ENCODE measurements at regions not wholly inside any gene's neighbourhood (a gene's known extent, or its start where the extent isn't known, plus 50 kb on each side); places are given as distances from the start of the nearest gene placed in this dataset.
"Not testable (repeated sequence)": the region's sequence is repeated elsewhere in the genome, so short reads cannot be mapped to it uniquely, and the experiment has no call there.

DNA sequence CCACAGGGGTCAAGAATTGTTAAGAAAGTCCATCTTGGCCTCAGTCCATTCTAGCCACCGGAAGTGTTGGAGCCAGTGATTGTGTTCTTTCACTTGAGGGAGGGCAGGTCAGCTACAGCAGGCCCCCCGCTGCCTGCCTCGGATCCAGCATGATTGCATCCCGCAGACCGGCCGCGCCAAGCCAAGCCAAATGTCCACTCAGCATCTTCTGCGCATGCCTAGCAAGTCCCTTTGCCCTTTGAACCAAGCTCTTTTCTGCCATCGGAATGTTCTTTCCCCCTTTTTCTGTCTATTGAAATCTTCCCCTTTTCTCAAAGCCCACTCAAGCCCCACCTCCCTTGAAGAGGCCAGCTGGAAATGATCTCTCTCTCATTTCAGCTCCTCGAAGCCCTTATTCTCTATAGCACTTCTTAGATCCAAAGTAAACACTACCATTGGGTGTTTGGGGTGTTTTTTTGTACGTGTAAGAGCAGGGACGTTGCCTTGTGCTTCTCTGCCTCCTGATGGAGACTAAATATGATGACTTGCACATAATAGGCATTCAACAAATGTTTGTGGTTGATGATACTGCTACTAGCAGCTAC is 147.8 kb upstream of the BCOR start:
- no peak for DNase-seq (ENCODE audit: low read depth)

DNA sequence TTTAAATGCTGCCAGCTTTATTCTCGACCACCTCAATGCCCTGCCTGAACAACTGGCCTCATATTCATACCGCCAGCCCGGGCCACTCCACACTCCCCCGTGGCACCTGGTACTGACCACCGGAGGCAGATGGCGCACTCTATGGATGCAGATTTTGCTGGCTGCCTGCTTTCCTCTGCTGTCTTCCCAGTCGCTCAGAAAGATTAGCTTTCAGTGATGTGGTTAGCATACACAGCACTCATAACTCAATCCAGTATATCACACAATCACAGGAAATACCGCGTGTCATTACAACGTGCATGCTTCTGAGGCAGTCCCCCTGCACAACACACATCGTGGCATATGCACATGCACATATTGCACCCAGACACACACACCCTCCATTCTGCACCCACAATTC is 147.2 kb upstream of the BCOR start:
- DNase-seq (ENCODE audit: low read depth): no peak

DNA sequence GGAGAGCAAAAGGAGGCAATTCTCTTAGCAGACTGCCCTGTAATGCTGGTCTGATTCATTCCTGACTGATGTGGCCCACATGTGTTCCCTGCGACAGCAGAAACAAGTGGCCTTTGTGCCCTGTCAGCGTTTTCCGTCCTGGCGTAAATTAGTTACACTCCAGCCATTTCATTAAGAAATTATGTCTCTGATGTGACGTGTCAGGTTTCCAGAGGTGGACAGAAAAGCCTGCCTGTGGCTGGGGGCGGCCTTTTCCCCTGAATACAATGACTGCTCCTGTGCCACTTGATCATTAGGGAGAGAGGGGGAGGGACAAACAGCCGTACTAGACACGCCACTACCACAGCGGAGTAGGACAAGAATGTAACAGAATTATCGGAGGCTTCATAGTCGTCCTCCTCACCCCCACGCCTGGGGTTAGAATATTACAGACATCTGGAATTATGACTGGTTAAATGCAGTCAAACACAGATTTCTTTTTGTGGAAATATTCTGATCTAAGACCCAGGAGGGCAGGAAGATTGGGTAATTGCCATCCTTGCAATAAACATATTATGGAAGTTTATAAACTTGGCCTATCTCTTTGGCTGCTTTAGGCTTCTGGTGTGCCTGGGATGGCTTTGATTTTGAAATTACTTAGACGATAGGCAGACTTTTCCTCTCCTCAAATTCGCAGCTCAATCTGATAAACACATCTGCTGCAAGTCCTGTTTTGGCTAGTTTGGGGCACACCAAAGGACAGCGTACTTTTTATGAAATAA is 146.2 kb upstream of the BCOR start:
- DNase-seq (ENCODE audit: low read depth): no peak

DNA sequence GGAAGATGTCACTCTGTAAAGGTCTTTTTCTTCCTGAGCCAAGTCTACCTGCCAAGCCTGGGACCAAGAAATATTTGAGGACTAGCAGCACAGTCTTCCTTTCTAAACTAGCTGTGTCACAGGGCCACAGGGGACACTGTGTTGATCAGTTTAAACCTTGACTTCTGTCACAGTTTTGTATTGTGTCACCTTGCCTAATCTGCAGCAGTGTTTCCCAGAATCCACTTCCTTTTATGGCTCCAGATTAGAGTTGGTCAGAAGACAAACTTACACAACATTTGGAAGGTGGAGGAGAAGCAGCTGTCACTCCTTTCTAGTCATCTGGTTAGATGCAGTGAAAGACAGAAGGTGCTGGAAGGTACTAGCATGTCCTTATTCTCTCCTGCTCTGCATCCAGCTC is 143.1 kb upstream of the BCOR start:
- no peak for DNase-seq (ENCODE audit: low read depth)

DNA sequence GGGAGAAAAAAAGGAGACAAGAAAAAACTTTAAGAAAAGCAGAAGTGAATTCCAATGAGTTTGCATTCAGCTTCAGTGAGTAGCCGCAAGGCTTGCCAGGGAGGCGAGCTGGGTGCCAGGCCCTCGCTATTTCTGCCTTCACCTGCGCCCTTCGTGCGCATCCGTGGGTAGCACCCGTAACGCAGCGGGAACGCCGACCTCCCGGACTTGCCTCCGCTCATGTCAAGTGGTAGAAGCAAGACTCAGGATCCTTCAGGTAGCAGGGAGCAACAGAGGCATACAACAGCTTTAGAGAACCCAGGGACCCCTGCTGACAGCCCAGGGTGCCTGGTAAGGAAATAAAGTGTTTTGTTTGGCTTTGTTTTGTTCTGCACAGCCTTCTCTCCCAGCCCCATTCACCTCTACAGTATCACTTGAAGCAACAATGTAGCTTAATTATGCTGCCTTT is 140.0 kb upstream of the BCOR start:
- no peak for DNase-seq (ENCODE audit: low read depth)

DNA sequence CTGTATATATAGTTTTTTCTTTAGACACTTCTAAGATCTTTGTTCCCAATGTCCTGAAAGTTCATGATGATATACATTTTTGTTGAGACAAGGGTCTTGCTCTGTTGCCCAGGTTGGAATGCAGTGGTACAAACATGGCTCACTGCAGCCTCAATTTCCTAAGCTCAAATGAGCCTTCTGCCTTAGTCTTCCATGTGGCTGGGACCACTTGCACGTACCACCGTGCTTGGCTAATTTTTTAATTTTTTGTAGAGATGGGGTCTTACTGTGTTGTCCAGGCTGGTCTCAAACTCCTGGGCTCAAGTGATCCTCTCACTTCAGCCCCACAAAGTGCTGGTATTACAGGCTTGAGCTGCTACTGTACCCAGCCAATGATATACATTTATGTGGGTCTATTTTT is 132.9 kb upstream of the BCOR start:
- DNase-seq (ENCODE audit: low read depth): no peak

DNA sequence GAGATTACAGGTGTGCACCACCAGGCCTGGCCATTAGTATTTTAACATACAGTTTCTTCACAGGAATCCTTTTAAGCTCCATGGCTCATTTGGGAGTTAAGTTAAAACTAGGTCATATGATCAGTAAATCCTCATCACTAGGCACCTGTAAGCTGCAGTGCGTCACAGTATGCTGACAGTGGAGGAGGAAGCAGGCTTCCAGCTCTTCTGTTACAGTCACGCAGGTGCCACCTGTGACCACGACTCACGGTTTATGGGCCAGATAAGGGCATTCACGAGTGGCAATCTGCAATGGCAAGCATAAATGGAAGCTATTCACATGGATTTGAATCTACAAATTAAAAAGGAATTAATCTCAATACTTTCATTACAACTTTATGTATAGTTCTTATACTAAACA is 129.4 kb upstream of the BCOR start:
- DNase-seq (ENCODE audit: low read depth): no peak

DNA sequence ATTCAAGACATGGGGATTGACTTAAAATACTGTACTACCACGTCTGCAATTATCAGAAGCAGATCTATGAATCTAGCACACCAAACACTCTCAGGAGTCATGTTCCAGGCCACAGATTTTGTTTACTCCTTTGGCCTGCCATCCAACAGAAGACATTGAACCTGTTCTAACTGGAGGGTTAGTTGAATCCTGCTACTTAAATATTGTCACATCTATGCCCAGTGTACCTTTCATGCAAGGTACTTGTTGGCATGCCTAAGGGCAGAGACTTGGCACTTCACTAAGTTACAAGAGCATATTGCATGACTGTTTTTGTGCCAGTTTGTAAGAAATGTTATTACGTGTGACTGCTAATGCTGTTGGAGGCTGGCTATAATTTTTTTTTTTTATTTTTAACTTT is 126.9 kb upstream of the BCOR start:
- no peak for DNase-seq (ENCODE audit: low read depth)

DNA sequence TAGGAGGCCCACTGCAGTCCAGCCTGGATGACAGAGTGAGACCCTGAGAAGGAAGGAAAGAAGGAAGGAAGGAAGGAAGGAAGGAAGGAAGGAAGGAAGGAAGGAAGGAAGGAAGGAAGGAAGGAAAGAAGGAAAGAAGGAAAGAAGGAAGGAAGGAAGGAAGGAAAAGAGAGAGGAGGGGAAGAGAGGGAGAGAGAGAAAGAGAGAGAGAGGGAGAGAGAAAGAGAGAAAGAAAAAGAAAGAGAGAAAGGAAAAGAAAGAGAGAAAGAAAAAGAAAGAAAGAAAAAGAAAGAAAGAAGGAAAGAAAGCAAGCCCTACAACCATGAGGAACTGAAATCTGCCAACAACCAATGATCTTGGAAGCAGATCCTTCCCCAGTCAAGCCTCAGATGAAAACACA is 124.9 kb upstream of the BCOR start:
- DNase-seq (ENCODE audit: low read depth): not testable (repeated sequence)

DNA sequence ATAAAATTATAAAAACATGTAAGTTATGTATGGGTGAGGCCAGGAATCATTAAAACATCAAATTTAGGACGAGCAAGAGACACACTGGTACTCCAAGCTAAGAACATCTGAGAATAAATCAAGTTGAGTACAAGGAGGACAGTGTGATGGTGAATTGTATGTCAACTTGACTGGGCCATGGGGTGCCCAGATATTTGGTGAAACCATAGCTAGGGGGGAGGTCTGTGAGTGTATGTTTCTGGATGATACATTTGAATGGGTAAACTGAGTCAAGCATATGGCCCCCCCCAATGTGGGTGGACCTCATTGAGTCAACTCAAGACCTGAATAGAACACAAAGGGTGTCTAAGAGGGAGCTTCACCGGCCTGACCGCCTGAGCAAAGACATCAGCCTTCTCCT is 115.3 kb upstream of the BCOR start:
- DNase-seq (ENCODE audit: low read depth): no peak

DNA sequence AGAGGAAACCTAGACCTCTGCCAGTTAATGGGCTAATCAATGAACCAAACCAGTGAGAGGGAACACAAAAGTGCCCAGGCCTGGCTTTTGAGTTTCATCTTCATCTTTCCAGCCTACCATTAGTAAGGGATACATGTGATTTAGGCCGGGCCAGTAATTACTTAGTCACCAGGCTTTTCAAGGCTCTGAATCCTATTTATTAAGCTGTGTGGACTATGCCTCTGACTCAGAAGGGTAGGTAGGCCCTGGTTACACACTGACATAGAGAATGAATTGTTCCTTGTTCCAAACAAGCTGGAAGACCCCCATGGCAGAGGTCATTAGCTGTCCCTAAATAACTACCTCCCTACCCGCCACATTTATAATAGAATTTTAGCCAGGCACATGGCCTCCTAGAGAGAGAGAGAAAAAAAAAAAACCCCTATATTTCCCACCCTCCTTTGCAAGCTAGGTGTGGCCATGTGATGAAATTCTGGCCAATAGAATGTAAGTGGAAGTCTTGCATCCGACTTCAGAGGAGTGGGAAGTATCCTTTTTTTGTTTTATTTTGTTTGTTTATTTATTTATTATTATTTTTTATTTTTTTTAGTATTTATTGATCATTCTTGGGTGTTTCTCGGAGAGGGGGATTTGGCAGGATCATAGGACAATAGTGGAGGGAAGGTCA is 112.3 kb upstream of the BCOR start:
- DNase-seq (ENCODE audit: low read depth): no peak

DNA sequence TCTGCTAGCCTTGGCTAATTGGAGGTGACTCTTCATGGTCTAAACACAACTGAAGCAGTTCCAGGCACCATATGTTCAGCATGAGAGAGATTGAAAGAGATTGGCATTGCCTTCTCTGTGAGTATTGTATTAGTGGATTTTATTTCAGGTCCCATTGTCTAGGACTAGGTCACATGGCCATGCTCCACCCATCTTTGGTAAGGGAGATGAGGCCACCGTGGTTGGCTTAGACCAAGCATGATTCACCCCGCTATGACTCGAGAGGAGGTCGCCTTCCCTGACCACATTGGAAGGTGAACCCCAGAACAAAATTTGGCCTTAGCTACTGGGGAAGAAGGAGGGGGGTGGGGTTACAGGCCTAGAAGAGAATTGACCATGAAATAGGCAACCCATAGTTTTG is 109.9 kb upstream of the BCOR start:
- DNase-seq (ENCODE audit: low read depth): peak; percentile 5

DNA sequence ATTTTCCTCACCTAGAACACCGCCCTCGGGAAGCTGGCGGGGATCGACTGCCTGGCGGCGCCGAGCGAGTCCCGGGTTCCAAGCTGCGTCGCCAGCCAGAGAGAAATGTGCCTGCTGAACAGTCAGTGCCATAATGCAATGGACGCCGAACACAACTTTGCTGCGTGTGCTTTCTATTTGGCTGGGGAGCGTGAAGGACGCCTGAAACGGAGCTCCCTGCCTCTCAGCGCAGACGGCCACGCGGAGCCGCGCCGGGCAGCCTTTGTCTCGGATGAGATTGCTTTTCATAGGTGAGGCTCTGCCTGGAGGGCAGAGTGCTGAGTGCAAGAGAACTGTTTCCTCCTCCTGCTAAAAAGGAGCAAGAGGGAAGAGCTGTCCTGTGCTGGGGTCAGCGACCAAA is 107.7 kb upstream of the BCOR start:
- no peak for DNase-seq (ENCODE audit: low read depth)

DNA sequence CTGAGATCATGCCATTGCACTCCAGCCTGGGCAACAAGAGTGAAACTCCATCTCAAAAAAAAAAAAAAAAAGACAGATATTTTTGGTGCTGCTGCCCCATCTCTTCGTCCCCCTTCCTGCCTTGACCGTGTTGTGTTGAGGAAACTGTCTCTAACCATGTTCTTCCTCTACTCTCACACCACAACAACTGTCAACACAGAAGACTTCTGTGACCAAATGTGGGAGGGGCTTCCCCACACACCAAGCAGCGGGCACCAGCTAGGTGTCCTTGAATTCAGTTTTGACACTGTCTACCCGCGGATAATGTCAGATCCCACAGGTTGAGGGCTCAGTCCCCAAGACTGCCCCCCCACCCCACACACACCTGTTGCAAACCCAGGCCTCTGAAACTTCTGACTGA is 104.7 kb upstream of the BCOR start:
- no peak for DNase-seq (ENCODE audit: low read depth)

DNA sequence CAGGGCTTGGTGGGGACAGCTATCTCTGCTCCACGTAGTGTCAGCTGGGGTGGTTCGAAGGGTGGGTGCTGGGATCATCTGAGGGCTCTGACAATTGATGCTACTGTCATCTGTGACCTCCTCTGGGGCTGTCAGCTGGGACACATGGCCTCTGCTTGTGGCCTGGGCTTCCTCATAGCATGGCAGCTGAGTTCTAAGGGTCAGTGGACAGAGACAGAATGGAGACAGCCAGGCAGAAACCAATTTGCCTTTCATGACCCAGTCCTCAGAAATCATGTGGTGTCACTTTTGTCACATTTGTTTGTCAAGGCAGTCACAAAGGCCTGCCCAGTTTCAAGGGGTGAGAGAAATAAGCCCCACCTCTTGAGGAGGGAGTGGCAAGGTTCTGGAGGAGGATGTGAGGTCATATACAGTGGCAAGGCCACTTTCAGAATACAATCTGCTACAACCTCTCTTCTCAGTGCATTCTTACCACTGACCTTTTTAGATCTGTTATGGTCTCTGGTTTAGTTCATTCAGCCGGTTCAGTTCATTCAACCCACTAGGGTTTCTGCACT is 103.6 kb upstream of the BCOR start:
- no peak for DNase-seq (ENCODE audit: low read depth)

DNA sequence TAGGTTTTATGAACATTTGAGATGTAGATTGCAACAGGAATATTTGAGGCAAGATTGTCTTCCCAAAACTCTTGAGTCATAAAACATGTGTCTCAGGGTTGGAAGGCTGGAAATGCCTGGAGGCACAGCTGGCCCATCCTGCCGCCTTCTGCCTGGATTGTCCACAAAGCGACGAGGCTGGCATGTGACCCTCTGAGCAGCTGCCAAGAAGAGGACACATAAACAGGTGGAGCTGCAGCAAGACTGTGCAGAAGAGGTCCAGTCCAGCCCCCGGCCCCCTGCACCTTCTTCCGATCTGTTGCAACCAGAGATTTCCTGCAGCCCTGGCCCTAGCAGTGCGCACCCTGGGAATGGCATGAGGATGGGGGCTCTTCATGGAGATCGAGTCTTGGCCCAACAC is 101.9 kb upstream of the BCOR start:
- no peak for DNase-seq (ENCODE audit: low read depth)

DNA sequence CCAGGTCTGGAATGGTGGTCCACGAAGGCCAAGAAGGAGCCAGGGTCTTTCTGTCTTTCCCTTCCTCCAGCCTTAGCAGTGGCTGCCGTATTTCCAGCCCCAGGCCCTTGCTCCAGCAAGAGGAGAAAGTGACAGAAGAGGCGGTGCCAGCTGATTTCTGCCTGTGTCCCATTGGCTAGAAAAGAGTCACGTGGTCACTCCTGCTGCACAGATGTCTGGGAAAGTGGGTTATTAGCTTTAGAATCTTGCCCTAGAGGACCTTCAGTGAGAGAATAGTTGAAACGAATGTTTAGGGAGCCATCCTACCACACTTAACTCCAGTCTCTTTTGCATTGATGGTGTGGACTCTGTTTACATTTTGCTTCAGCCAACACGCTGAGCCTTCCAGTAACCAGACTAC is 99.3 kb upstream of the BCOR start:
- no peak for DNase-seq (ENCODE audit: low read depth)

DNA sequence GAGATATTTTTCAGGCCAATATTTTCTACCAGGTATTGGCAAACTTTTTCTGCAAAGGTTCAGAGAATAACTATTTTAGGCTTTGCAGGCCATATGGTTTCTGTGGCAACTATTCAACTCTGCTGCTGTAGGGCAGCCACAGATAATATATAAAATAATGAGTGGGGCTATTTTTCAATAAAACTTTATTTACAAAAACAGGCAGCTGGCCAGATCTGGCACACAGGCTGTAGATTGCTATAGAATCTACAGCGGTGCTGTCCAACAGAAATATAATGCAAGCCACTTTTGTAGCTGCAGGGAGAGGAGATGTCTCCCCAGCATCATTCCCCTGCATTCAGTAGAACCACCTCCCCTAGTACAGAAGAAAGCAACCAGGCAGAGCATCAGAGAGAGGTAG is 97.6 kb upstream of the BCOR start:
- no peak for DNase-seq (ENCODE audit: low read depth)

DNA sequence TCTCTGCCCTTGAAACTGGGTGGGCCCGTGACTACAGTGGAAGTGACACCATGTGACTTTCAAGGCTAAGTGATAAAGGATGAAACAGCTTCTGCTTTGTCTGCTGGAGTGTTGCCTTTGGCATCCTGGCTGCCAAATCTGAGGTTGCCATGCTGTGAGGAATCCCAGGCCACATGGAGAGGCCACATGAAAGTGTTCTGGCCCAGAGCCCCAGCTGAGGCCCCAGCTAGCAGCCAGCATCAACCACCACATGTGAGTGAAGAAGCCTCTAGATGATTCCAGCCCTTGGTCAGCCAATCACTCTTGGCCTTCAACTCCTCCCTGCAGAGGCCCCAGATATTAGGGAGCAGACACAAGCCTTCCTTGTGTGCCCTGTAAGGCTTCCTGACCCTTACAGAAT is 94.4 kb upstream of the BCOR start:
- DNase-seq (ENCODE audit: low read depth): no peak

DNA sequence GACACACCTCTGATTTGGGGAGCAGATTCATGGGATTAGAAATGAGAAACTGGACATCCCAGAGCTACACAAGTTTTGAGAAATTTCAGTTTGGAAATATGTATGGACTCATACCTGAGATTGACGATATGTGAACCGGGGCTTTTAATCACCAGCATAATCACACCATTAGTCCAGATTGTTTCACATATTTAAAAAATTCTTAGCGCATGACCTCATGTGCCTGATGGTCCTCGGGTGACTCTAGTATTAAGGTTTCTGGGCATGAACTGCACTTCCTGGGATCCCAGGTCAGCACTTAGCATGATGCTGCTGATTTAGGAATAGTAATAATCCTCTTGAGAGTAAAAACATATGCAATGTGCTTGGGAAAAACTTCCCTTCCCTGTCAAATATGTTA is 91.9 kb upstream of the BCOR start:
- DNase-seq (ENCODE audit: low read depth): no peak

DNA sequence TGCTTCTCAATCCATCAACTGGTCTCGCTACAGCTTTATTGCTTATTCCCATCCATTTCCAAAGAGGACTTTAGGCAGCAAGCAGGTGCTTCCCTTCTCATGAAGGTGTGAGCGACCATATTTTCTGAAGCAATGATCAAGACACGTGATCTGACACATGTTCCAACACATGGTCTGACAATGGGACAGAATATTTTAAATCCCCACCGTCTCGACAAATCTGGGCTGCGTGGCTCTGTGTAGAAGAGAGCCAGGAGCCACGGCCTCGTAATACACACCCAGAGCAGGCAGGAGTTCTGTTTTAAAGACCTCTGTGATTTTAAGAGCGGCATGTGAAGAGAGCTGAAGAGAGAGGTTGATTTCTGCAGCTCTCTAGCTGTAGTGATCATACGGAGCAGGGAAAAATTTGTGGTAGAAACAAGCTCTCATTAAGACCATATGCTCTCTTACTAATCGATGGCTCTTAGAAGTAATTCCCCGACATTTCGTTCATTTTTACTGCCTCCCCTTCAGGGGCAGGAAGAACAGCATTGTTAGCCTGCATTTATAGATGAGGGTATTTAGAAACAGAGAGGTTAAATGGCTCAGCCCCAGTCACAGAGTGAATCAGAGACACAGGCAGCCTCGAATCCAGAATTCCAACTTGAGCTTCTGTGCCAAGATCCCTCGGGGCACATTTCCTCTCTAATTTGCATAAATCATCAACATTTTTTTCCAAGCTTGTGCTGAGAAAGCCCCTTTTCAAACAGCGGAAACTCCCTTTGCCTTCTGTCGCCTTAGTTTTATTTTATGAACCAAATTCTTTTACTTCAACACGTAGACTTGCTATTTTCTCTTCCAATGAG is 91.0 kb upstream of the BCOR start:
- DNase-seq (ENCODE audit: low read depth): no peak

DNA sequence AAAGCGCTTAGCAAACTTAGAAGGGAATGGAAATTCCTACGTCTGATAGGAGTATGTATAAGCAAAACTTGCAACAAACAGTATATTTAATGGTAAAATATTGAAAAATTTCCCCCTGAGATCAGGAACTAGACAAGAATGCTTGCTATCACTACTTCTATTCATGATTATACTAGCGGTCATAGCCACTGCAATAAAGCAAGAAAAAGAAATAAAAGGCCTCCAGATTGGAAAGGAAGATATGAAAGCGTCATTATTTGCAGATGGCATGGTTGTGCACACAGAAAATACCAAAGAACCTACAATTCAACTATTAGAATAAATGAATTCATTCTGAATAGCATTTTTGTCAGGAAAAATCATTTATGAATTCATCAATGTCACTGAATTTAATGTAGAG is 87.2 kb upstream of the BCOR start:
- DNase-seq (ENCODE audit: low read depth): no peak
